Activated naive CD4-positive, alpha-beta T cell treated with anti-CD3 and anti-CD28 coated beads, Interleukin-2, amount 50 U/mL, for 72 hours (primary cell): ENCODE measurements at regions not wholly inside any gene's neighbourhood (a gene's known extent, or its start where the extent isn't known, plus 50 kb on each side); places are given as distances from the start of the nearest gene placed in this dataset.

Experiments
- ATAC-seq, 2 donors: fragments of 150-1000 bp; cut with Tn5 transposase; 2 replicates each; pipeline ENCODE4 v1.10.0; 2021; ENCODE audit warnings: mild to moderate bottlenecking in 2 of 2, moderate library complexity in 2 of 2
- DNase-seq, 2 donors: peaks; one replicate each; pipeline ENCODE4 v3.0.0; 2021 to 2022; ENCODE audit warnings: low spot score in 2 of 2
- H3K27ac Mint-ChIP-seq, 2 donors: one replicate each; pipeline ENCODE4 v1.8.0; 2022; ENCODE audit warnings: mild to moderate bottlenecking in 2 of 2, mixed read lengths in 2 of 2
- H3K36me3 Mint-ChIP-seq, 2 donors: one replicate each; pipeline ENCODE4 v1.8.0; 2022; ENCODE audit warnings: mixed read lengths in 2 of 2
- H3K9me3 Mint-ChIP-seq, 2 donors: one replicate each; pipeline ENCODE4 v1.8.0; 2022; ENCODE audit warnings: mixed read lengths in 2 of 2

DNA sequence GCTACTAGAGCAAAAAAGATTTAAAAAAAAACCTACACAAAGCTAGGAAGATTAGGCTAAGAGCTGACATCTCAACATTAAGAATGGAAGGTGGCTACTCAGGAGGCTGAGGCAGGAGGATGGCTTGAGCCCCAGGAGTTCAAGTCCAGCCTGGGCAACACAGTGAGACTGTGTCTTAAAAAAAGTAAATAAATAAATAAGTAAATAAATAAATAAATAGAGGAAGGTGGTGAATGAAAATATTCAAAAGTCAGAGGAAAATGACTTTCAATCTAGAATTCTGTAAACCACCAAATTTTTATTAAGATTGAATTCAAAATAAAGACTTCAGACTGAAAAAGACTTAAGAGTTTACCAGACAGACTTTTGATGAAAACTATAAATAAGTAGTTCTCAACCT, 50.9 kb upstream of the TMPRSS2 start:
- Mint-ChIP-seq H3K27ac (no peak overlapping the region), H3K9me3 (no peaks in the 10 kb centered on the region), H3K36me3 (no peaks in the 10 kb centered on the region)
- DNase-seq = no peak
- ATAC-seq = no peak

DNA sequence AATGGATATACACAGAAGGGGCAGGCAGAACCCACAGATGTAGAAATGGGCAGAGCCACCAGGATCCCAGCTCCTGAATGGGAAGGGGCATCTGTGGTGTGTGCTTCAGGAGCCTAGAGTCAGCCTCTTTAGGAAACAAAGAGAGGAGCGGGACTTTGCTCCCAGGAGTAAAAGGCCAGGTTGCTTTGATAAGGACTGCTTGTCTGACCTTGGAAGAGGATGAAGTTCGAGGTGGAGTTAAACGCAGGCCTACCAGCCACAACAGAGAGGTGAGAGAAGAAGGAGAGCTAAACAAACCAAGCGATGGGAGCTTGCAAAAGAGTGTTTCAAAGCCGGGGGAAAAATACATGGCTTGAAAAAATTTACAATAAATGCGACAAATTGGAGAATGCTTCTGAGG, 49.9 kb upstream of the TMPRSS2 start:
- DNase-seq (no peak), ATAC-seq (no peak)
- no peaks in the 10 kb centered on the region for H3K36me3 Mint-ChIP-seq
- no peaks in the 10 kb centered on the region for H3K9me3 Mint-ChIP-seq
- H3K27ac Mint-ChIP-seq = no peak overlapping the region
